ENCODE measurements at regions not wholly inside any gene's neighbourhood (a gene's known extent, or its start where the extent isn't known, plus 50 kb on each side); places are given as distances from the start of the nearest gene placed in this dataset.
"Not testable (repeated sequence)": the region's sequence is repeated elsewhere in the genome, so short reads cannot be mapped to it uniquely, and the experiment has no call there.

- no peak for DNase-seq
These were observed 555.6 kb downstream of the GLRX3 start for GRCh38 chr10:130691776-130692175.

- no peak for DNase-seq
These were observed 560.7 kb downstream of the GLRX3 start for GRCh38 chr10:130696870-130697269.

GRCh38 chr10:130707389-130707979 lies 571.3 kb downstream of the GLRX3 start:
- DNase-seq, result no peak

GRCh38 chr10:130708465-130709070 lies 572.4 kb downstream of the GLRX3 start:
- DNase-seq, result no peak

GRCh38 chr10:130709415-130709814 lies 573.2 kb downstream of the GLRX3 start:
- DNase-seq, result no peak

GRCh38 chr10:130711072-130711471 lies 574.9 kb downstream of the GLRX3 start:
- no peak for DNase-seq

- no peak for DNase-seq
These were observed 576.9 kb downstream of the GLRX3 start for GRCh38 chr10:130713135-130713534.

GRCh38 chr10:130713731-130714130 lies 577.5 kb downstream of the GLRX3 start:
- no peak for DNase-seq

GRCh38 chr10:130714742-130715467 lies 578.7 kb downstream of the GLRX3 start:
- no peak for DNase-seq

- DNase-seq, result no peak
These were observed 579.8 kb downstream of the GLRX3 start for GRCh38 chr10:130715686-130716670.

- no peak for DNase-seq
These were observed 580.9 kb downstream of the GLRX3 start for GRCh38 chr10:130717083-130717482.

GRCh38 chr10:130718744-130719447 lies 582.7 kb downstream of the GLRX3 start:
- not testable (repeated sequence) for DNase-seq

GRCh38 chr10:130719448-130719752 lies 583.2 kb downstream of the GLRX3 start:
- DNase-seq, result no peak

GRCh38 chr10:130720235-130720634 lies 584.0 kb downstream of the GLRX3 start:
- no peak for DNase-seq

GRCh38 chr10:130721971-130722370 lies 585.8 kb downstream of the GLRX3 start:
- DNase-seq, result no peak

- no peak for DNase-seq
These were observed 587.5 kb downstream of the GLRX3 start for GRCh38 chr10:130723704-130724103.

- no peak for DNase-seq
These were observed 586.0 kb downstream of the TCERG1L start for GRCh38 chr10:130725474-130725970.

- no peak for DNase-seq
These were observed 584.4 kb downstream of the TCERG1L start for GRCh38 chr10:130726996-130727725.

- no peak for DNase-seq
These were observed 583.6 kb downstream of the TCERG1L start for GRCh38 chr10:130727766-130728490.

- DNase-seq, result no peak
These were observed 582.8 kb downstream of the TCERG1L start for GRCh38 chr10:130728531-130729215.
